HG02970 (cell line): ENCODE measurements at regions not wholly inside any gene's neighbourhood (a gene's known extent, or its start where the extent isn't known, plus 50 kb on each side); places are given as distances from the start of the nearest gene placed in this dataset.

ENCODE experiments used
- ATAC-seq: cut with Tn5 transposase; IDR thresholded peaks from one replicate; pipeline ENCODE4 v1.9.1; 2021; ENCODE audit warnings: mild to moderate bottlenecking, moderate library complexity, moderate number of reproducible peaks; ENCODE audit not compliant: unreplicated experiment, low FRiP score

GRCh38 chr19:28898249-28898648 lies 314.7 kb downstream of the UQCRFS1 start:
- no peak for ATAC-seq

- no peak for ATAC-seq
Observed at GRCh38 chr19:28889941-28890670, 322.8 kb downstream of the UQCRFS1 start.

- ATAC-seq = no peak
Observed at GRCh38 chr19:28887920-28888618, 324.9 kb downstream of the UQCRFS1 start.

- ATAC-seq = no peak
Observed at GRCh38 chr19:28886708-28887107, 326.2 kb downstream of the UQCRFS1 start.

- ATAC-seq = no peak
Observed at GRCh38 chr19:28885965-28886364, 327.0 kb downstream of the UQCRFS1 start.

- no peak for ATAC-seq
Observed at GRCh38 chr19:28884786-28885476, 328.0 kb downstream of the UQCRFS1 start.

- no peak for ATAC-seq
Observed at GRCh38 chr19:28883241-28883693, 329.7 kb downstream of the UQCRFS1 start.

- ATAC-seq = no peak
Observed at GRCh38 chr19:28882818-28883217, 330.1 kb downstream of the UQCRFS1 start.

GRCh38 chr19:28881616-28882015 lies 331.3 kb downstream of the UQCRFS1 start:
- no peak for ATAC-seq

GRCh38 chr19:28880735-28881401 lies 332.1 kb downstream of the UQCRFS1 start:
- ATAC-seq = no peak

GRCh38 chr19:28878862-28879566 lies 333.9 kb downstream of the UQCRFS1 start:
- no peak for ATAC-seq

GRCh38 chr19:28876609-28877123 lies 336.3 kb downstream of the UQCRFS1 start:
- ATAC-seq = no peak

- no peak for ATAC-seq
Observed at GRCh38 chr19:28874742-28875141, 338.2 kb downstream of the UQCRFS1 start.

GRCh38 chr19:28873301-28873700 lies 339.6 kb downstream of the UQCRFS1 start:
- ATAC-seq = no peak

- ATAC-seq = no peak
Observed at GRCh38 chr19:28871099-28871725, 341.7 kb downstream of the UQCRFS1 start.

- no peak for ATAC-seq
Observed at GRCh38 chr19:28869459-28869858, 343.5 kb downstream of the UQCRFS1 start.

GRCh38 chr19:28868836-28869235 lies 344.1 kb downstream of the UQCRFS1 start:
- no peak for ATAC-seq

GRCh38 chr19:28867978-28868377 lies 345.0 kb downstream of the UQCRFS1 start:
- ATAC-seq = no peak

- no peak for ATAC-seq
Observed at GRCh38 chr19:28864577-28865042, 348.3 kb downstream of the UQCRFS1 start.
